D721Med (cell line): ENCODE measurements at regions not wholly inside any gene's neighbourhood (a gene's known extent, or its start where the extent isn't known, plus 50 kb on each side); places are given as distances from the start of the nearest gene placed in this dataset.

Source experiments
- DNase-seq: peaks from one replicate; pipeline ENCODE4 v3.0.0; 2011; ENCODE audit warnings: low spot score; ENCODE audit not compliant: insufficient read length
- FAIRE-seq: peaks from 2 replicates; lab custom pipeline; 2011; peaks lifted over from hg19 to GRCh38; lab: Jason Lieb, UNC
- CTCF ChIP-seq: IDR thresholded peaks from 2 replicates; pipeline ENCODE4 v1.5.1; 2012; ENCODE audit warnings: mild to moderate bottlenecking, control low read depth; ENCODE audit not compliant: insufficient read depth; ENCODE audit errors: missing control alignments

GRCh38 chr15:35671197-35671596, 125.2 kb upstream of the DPH6 start:
- no peak for TF ChIP-seq CTCF
- FAIRE-seq = no peak
- no peak for DNase-seq

GRCh38 chr15:35671981-35672380, 126.0 kb upstream of the DPH6 start:
- DNase-seq = no peak
- no peak for FAIRE-seq

GRCh38 chr15:35673093-35673684, 127.2 kb upstream of the DPH6 start:
- FAIRE-seq = no peak
- no peak for TF ChIP-seq CTCF
- DNase-seq = no peak

More at GRCh38 chr15:35671981-35672380, 126.0 kb upstream of the DPH6 start:
- TF ChIP-seq CTCF = no peak

GRCh38 chr15:35674873-35675781, 129.2 kb upstream of the DPH6 start:
- no peak for TF ChIP-seq CTCF
- DNase-seq (no peak), FAIRE-seq (no peak)

GRCh38 chr15:35678774-35679173, 132.8 kb upstream of the DPH6 start:
- FAIRE-seq = no peak
- no peak for TF ChIP-seq CTCF
- DNase-seq = no peak

- DNase-seq (no peak), FAIRE-seq (no peak)
- TF ChIP-seq CTCF = no peak
These were observed 133.2 kb upstream of the DPH6 start for GRCh38 chr15:35679186-35679585.

- FAIRE-seq (no peak), DNase-seq (no peak)
- no peak for TF ChIP-seq CTCF
These were observed 135.0 kb upstream of the DPH6 start for GRCh38 chr15:35680951-35681350.
